GM18909 (cell line): ENCODE measurements at regions not wholly inside any gene's neighbourhood (a gene's known extent, or its start where the extent isn't known, plus 50 kb on each side); places are given as distances from the start of the nearest gene placed in this dataset.
"Not testable (repeated sequence)": the region's sequence is repeated elsewhere in the genome, so short reads cannot be mapped to it uniquely, and the experiment has no call there.

Source experiments
- ATAC-seq: cut with Tn5 transposase; IDR thresholded peaks from one replicate; pipeline ENCODE4 v1.9.1; 2021; ENCODE audit warnings: mild to moderate bottlenecking; ENCODE audit not compliant: unreplicated experiment, poor library complexity

- no peak for ATAC-seq
Measured at GRCh38 chr10:120047926-120048325, 155.4 kb downstream of the SEC23IP start.

- no peak for ATAC-seq
Measured at GRCh38 chr10:120048391-120048790, 155.9 kb downstream of the SEC23IP start.

- ATAC-seq: no peak
Measured at GRCh38 chr10:120051671-120052070, 159.1 kb downstream of the SEC23IP start.

- ATAC-seq: no peak
Measured at GRCh38 chr10:120052964-120053702, 160.6 kb downstream of the SEC23IP start.

GRCh38 chr10:120059790-120060189 is 167.3 kb downstream of the SEC23IP start:
- not testable (repeated sequence) for ATAC-seq

GRCh38 chr10:120067427-120067826 is 174.9 kb downstream of the SEC23IP start:
- no peak for ATAC-seq

- ATAC-seq: no peak
Measured at GRCh38 chr10:120069700-120070099, 177.2 kb downstream of the SEC23IP start.

GRCh38 chr10:120075349-120075748 is 182.8 kb downstream of the SEC23IP start:
- no peak for ATAC-seq

- no peak for ATAC-seq
Measured at GRCh38 chr10:120076996-120077706, 184.6 kb downstream of the SEC23IP start.

- no peak for ATAC-seq
Measured at GRCh38 chr10:120077707-120078492, 185.4 kb downstream of the SEC23IP start.

- ATAC-seq: no peak
Measured at GRCh38 chr10:120085096-120085796, 192.7 kb downstream of the SEC23IP start.

GRCh38 chr10:120086066-120086465 is 193.5 kb downstream of the SEC23IP start:
- no peak for ATAC-seq

- no peak for ATAC-seq
Measured at GRCh38 chr10:120087109-120087508, 194.6 kb downstream of the SEC23IP start.

GRCh38 chr10:120095875-120096274 is 203.3 kb downstream of the SEC23IP start:
- ATAC-seq: no peak

- ATAC-seq: no peak
Measured at GRCh38 chr10:120097766-120098165, 205.2 kb downstream of the SEC23IP start.

GRCh38 chr10:120098232-120098930 is 205.9 kb downstream of the SEC23IP start:
- ATAC-seq: no peak

- no peak for ATAC-seq
Measured at GRCh38 chr10:120103738-120104560, 211.4 kb downstream of the SEC23IP start.

- no peak for ATAC-seq
Measured at GRCh38 chr10:120105001-120105400, 212.5 kb downstream of the SEC23IP start.

GRCh38 chr10:120105492-120105891 is 213.0 kb downstream of the SEC23IP start:
- ATAC-seq: no peak
